ENCODE measurements at regions not wholly inside any gene's neighbourhood (a gene's known extent, or its start where the extent isn't known, plus 50 kb on each side); places are given as distances from the start of the nearest gene placed in this dataset.

DNA sequence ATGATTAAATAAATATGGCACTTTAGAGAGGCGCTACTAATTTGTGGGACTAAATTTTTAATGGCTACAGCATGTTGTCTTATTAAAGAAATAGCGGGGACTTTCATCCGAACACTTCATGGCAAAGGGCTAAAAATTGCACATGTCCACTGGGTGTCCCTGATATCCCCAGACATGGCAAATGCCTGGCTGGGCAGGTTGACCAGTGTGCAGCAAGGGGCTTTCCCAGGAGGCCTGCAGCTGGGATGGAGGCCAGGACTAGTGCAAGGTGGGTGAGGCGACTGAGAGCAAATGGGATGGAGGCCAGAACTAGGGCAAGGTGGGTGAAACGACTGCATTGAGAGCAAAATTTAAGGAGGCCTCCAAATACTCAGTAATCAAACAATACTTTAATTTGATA, 167.4 kb upstream of the SMAD3 start:
- TF ChIP-seq, protein P1, sequence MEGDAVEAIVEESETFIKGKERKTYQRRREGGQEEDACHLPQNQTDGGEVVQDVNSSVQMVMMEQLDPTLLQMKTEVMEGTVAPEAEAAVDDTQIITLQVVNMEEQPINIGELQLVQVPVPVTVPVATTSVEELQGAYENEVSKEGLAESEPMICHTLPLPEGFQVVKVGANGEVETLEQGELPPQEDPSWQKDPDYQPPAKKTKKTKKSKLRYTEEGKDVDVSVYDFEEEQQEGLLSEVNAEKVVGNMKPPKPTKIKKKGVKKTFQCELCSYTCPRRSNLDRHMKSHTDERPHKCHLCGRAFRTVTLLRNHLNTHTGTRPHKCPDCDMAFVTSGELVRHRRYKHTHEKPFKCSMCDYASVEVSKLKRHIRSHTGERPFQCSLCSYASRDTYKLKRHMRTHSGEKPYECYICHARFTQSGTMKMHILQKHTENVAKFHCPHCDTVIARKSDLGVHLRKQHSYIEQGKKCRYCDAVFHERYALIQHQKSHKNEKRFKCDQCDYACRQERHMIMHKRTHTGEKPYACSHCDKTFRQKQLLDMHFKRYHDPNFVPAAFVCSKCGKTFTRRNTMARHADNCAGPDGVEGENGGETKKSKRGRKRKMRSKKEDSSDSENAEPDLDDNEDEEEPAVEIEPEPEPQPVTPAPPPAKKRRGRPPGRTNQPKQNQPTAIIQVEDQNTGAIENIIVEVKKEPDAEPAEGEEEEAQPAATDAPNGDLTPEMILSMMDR (conservative IDR thresholded peaks at IDR 0.05; ENCODE audit: low read depth, low read length) = no peak
- TF ChIP-seq MAFK (IDR thresholded peaks at IDR 0.05; ENCODE audit: low read depth, low read length) (no peak), RFX5 (IDR thresholded peaks at IDR 0.05; ENCODE audit: low read depth, low read length) (no peak), FOS (IDR thresholded peaks at IDR 0.05; ENCODE audit: low read depth, low read length) (no peak), BHLHE40 (IDR thresholded peaks at IDR 0.05; ENCODE audit: low read depth, low read length) (no peak), POLR2A (IDR thresholded peaks at IDR 0.05; ENCODE audit: low read depth, low read length) (no peak), CHD1 (IDR thresholded peaks at IDR 0.05; ENCODE audit: low read depth, low read length) (no peak), CEBPB (IDR thresholded peaks at IDR 0.05; ENCODE audit: low read depth, low read length) (no peak), RAD21 (IDR thresholded peaks at IDR 0.05; ENCODE audit: low read length) (no peak)
- TF ChIP-seq, protein P2, sequence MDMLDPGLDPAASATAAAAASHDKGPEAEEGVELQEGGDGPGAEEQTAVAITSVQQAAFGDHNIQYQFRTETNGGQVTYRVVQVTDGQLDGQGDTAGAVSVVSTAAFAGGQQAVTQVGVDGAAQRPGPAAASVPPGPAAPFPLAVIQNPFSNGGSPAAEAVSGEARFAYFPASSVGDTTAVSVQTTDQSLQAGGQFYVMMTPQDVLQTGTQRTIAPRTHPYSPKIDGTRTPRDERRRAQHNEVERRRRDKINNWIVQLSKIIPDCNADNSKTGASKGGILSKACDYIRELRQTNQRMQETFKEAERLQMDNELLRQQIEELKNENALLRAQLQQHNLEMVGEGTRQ (IDR thresholded peaks at IDR 0.05; ENCODE audit: low read depth, low read length) = no peak
